ENCODE measurements at regions not wholly inside any gene's neighbourhood (a gene's known extent, or its start where the extent isn't known, plus 50 kb on each side); places are given as distances from the start of the nearest gene placed in this dataset.

GRCh38 chr5:20113031-20113715 lies 125.2 kb upstream of the CDH18 start:
- DNase-seq (ENCODE audit: low spot score): no peak

- DNase-seq (ENCODE audit: low spot score): no peak
Measured at GRCh38 chr5:20109326-20109725, 121.3 kb upstream of the CDH18 start.

GRCh38 chr5:20105915-20106314 lies 117.9 kb upstream of the CDH18 start:
- no peak for DNase-seq (ENCODE audit: low spot score)

- no peak for DNase-seq (ENCODE audit: low spot score)
Measured at GRCh38 chr5:20102293-20102692, 114.3 kb upstream of the CDH18 start.

GRCh38 chr5:20098694-20099093 lies 110.7 kb upstream of the CDH18 start:
- no peak for DNase-seq (ENCODE audit: low spot score)

- DNase-seq (ENCODE audit: low spot score): peak; percentile 12
Measured at GRCh38 chr5:20088361-20088760, 100.4 kb upstream of the CDH18 start.

GRCh38 chr5:20087299-20087698 lies 99.3 kb upstream of the CDH18 start:
- DNase-seq (ENCODE audit: low spot score): no peak

GRCh38 chr5:20077186-20077585 lies 89.2 kb upstream of the CDH18 start:
- no peak for DNase-seq (ENCODE audit: low spot score)

- no peak for DNase-seq (ENCODE audit: low spot score)
Measured at GRCh38 chr5:20056933-20057332, 68.9 kb upstream of the CDH18 start.

GRCh38 chr5:20055301-20055700 lies 67.3 kb upstream of the CDH18 start:
- no peak for DNase-seq (ENCODE audit: low spot score)

- DNase-seq (ENCODE audit: low spot score): no peak
Measured at GRCh38 chr5:20050262-20050661, 62.3 kb upstream of the CDH18 start.

GRCh38 chr5:20044460-20044859 lies 56.5 kb upstream of the CDH18 start:
- DNase-seq (ENCODE audit: low spot score): no peak

GRCh38 chr5:20041326-20042274 lies 53.6 kb upstream of the CDH18 start:
- no peak for DNase-seq (ENCODE audit: low spot score)

- no peak for DNase-seq (ENCODE audit: low spot score)
Measured at GRCh38 chr5:20040901-20041300, 52.9 kb upstream of the CDH18 start.

Data from pons (tissue), 1 donor.